Left lobe of liver (tissue), 2 donors: ENCODE measurements at regions not wholly inside any gene's neighbourhood (a gene's known extent, or its start where the extent isn't known, plus 50 kb on each side); places are given as distances from the start of the nearest gene placed in this dataset.
A peak's percentile ranks its signal among the peaks of the same experiment; 100 is the strongest.

Experiments
- ATAC-seq: fragments of 200-7000 bp; cut with Tn5 transposase; one replicate; pipeline ENCODE4 v1.9.1; 2020; ENCODE audit warnings: mild to moderate bottlenecking, moderate library complexity
- DNase-seq: peaks from one replicate; pipeline ENCODE4 v3.0.0-alpha.2; 2020; ENCODE audit warnings: low spot score
- donor health status: DM: no; HTN: no; CAD: no; lungs with moderate emphysema.
- donor health status: DM: no; HTN: yes; CAD: no.

GRCh38 chr17:72486806-72487205 lies 366.0 kb downstream of the SOX9 start:
- DNase-seq (no peak), ATAC-seq (no peak)

DNA sequence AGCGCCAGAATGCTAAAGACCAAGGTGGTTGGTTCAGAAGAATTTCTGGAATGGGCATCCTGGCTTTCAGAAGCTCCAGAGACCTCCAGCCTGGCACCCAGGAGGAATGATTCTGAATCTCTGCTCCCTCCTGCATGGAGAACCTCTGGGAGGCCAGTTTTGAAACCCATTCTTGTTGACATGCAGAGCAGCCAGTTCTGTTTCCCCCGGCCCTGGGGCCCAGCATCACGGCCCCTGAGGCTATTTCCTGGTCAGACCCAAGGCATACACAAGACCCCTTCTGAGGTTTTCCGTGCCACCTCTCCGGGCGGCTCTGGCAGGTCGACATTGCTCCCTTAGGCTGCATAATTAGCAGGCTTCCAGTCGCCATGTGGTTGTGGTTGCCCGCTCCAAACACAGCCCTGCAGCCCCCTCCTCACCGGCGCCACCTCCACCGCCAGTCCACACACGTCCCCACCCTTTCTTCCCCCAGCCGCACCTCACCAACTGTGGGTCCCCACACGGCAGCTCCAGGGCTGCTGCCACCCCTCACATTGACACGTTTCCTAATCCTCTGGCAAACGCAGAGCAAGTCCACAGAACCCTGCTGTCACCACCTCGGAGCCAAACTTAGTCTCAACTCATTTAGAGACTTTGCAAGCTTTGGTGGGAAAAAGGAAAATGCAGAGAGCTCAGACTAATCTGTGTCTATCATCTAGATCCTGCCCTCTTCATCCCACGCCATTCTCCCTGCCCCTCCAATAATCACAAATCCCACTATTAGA lies 367.1 kb downstream of the SOX9 start:
- ATAC-seq (no peak), DNase-seq (no peak)

DNA sequence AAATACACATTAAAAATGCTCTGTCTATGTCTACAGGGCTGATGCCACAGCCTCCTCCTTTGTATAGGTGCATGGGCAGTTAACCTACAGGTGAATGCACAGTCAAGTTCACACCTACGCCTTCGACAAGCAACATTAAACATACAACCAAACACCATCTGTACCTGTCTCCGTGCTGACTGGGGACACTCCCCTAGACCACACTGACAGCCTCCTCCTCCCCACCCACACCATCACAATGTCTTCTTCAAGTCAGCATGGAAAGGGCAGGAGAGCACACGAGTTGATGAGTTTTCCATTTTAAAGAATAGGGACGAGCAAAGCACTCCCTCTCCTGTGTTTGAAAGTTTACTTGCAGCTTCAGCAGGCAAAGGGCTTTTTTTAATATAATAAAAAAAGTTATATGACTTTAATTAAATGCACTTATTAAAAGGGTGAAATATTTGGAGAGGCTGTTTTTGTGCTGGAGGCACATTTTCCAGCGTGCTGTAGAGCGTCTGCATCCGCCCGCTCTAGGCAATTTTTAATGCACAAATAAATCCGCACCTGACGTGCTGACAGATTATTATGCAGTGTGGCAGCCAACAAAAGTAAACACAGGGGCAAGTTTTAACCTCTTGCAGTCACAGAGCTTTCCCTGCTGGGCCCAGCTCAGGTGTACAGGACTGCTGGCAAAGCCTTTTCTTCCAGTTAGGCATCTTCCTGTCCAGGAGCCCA lies 367.9 kb downstream of the SOX9 start:
- ATAC-seq (no peak), DNase-seq (no peak)

DNA sequence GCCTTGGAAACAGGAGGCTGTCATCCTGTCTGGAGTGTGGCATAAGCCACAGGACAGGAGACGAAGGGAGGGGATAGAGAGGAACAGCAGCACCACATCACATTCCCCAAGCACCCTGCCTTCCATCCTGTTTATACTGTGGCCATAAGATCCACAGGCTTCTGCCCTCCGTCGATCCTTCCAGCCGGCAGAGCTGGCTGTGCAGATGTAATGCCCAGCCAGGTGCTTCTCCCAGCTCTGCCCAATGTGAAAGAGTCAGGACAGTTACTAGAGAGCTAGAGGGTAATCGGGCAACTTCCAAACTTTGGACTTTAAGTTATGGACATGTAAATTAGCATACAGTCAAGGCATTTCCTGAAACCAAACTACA lies 368.4 kb downstream of the SOX9 start:
- no peak for DNase-seq
- no peak for ATAC-seq

GRCh38 chr17:72491102-72491501 lies 370.3 kb downstream of the SOX9 start:
- ATAC-seq (no peak), DNase-seq (no peak)

- no peak for ATAC-seq
- DNase-seq: no peak
These were observed 371.7 kb downstream of the SOX9 start for GRCh38 chr17:72492494-72492893.

GRCh38 chr17:72492941-72493340 lies 372.1 kb downstream of the SOX9 start:
- DNase-seq: no peak
- ATAC-seq: no peak

GRCh38 chr17:72494566-72494965 lies 373.7 kb downstream of the SOX9 start:
- no peak for DNase-seq

DNA sequence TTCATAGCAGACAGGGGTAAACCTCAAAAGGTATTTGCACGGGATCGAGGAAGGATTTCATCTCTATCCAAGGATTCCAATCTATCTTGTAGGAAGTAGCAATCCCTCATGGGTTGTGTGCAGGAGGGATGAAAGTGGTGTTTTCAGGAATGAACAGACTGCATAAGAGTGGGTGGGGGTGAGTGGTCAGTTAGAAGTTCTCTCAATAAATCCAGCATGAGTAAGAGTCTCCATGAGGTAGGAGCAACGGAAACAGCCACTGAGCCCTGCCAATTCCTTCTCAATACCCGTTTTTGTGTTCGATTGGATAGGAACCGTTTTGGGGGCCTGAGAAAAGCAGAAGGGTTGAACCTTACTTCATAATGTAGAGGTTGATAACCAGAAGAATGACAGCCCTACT lies 375.6 kb downstream of the SOX9 start:
- ATAC-seq (no peak), DNase-seq (no peak)

More at GRCh38 chr17:72494566-72494965, 373.7 kb downstream of the SOX9 start:
- ATAC-seq: no peak

DNA sequence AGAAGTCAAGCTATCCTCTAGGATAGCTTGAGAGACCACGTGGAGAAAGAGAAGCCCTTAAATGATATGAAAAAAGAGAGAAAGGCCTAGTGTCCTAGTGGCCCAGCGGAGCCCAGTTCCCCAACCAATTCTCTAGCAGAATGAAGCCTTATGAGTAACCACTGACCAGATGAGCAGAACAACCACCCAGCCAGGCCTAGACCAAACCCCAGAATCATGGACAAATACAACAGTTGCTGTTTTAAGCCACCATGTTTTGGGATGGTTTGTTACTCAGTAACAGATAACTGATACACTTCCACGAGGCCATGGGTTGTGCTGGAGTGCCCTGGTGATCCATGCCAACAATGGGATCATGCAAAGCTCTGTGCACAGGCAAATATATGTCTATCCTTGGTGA lies 377.1 kb downstream of the SOX9 start:
- DNase-seq (no peak), ATAC-seq (no peak)

- DNase-seq (no peak), ATAC-seq (no peak)
These were observed 377.8 kb downstream of the SOX9 start for GRCh38 chr17:72498364-72499210.

- peak; percentile 85 for ATAC-seq
- DNase-seq: peak; percentile 53
These were observed 380.9 kb downstream of the SOX9 start for GRCh38 chr17:72501404-72502370.

DNA sequence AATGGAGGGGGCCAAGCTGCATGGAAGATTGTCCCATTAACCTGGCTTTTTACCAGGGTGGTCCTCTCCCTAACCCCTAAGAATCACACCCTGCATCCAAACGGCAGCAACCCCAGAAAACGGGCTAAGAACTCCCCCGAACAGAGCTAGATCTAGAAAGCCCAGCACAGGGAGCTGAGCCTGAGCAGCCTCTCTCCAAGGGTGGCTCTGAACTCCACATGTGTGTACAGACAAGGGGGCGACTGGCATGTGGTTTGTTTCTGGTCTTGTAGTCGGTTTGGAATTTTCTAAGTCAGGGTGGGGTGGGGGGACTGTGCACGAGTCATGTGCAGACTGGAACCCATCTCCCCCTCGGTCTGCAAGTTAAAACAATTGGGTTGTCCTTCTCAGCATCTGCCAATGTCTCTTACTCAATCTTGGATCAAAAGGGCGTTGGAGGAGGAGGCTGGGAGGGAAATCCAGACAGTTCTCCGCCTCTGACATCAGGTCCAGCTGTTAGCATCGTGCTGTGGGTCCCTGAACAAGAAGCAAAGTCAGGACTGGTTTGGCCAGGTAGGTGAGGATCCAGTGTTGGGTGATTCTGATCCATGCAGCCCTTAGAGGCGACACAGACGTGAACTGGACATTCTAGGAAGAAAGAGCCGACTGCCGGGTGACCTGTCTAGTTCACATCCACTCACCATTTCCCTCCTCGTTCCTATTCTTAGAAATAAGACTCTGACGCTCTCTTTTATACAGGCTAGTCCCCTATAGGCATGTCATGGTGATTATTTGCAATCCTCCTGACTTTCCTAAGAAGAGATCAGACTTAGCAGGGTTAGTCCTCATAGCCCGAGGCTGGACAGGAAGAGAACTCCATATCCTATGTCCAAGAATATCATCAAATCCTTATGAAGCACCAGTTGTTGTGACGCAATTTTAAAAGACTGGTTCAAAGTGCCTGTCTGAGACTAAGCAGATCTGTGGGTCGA lies 381.8 kb downstream of the SOX9 start:
- no peak for DNase-seq
- ATAC-seq: peak; percentile 59

DNA sequence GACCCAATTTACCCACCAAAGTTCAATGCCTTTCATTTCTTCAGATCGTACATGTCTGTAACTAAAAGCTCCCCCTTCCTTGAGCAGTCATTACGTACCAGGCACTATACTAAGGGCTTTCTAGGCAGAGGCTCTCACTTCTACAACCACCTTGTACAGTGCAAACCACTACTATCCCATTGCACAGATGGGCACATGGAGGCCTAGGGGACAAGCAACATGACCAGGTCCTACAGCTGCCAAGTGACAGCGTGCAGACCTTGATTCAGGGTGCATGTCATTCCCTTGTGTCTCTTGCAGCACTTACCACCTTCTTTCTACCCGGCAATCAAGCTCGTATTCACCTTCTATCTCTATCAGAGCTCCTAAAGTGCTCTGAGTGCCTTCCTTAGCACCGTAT lies 382.7 kb downstream of the SOX9 start:
- DNase-seq (no peak), ATAC-seq (no peak)

GRCh38 chr17:72504783-72505182 lies 384.0 kb downstream of the SOX9 start:
- DNase-seq: no peak
- ATAC-seq: no peak

GRCh38 chr17:72506773-72507172 lies 386.0 kb downstream of the SOX9 start:
- no peak for DNase-seq
- ATAC-seq: no peak

DNA sequence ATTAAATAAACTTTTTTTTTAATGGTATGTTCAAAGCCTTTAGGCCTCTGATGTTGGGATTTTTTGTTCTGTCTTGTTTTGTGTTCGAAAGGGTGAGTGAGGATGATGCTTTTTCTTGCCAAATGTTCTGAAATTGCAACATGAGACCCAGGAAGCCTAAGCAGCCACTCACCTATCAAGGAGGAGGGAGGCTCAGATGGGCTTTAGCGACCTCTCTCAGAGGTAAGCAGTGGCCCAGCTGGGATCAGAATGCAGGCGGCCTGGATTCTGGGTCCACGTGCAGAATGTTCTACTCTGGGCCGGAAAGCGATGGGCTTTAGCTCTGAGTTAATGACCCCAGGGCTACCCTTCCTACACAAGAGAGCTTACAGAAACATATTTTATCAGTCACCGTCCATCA lies 386.6 kb downstream of the SOX9 start:
- no peak for ATAC-seq
- DNase-seq: no peak

DNA sequence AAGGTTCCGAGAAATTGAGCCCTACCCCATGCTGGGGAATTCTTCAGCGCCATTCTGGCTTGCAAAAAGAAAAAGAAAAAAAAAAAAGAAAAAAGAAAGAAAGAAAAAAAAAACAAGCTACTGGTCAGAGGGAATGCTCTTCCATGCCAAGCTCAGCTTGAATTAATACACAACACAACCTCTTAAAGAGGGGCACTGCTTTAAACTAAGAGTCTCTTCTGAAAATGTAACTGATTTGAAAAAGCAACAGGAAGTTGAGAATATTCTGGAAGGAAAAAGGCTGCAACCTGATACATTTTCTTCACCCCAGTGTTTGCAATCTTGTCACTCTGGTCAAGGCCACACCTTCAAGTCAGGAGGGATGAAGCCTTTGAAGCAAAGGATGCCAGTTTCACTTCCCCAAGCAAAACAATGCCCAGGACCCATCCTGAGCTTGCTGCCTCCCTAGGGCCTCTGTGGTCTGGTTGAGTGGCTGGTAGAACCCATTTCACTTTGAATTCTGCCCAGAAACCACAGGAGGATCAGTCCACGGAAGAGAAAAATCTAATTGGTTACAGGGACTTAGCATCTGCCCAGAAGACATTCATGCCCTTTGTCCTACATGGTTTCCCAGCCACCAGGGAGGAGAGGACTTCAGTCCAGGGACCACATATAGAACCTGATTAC lies 389.7 kb downstream of the SOX9 start:
- DNase-seq (no peak), ATAC-seq (no peak)

GRCh38 chr17:72511242-72511641 lies 390.4 kb downstream of the SOX9 start:
- DNase-seq (no peak), ATAC-seq (no peak)
